ENCODE measurements at regions not wholly inside any gene's neighbourhood (a gene's known extent, or its start where the extent isn't known, plus 50 kb on each side); places are given as distances from the start of the nearest gene placed in this dataset.
"Not testable (repeated sequence)": the region's sequence is repeated elsewhere in the genome, so short reads cannot be mapped to it uniquely, and the experiment has no call there.

DNA sequence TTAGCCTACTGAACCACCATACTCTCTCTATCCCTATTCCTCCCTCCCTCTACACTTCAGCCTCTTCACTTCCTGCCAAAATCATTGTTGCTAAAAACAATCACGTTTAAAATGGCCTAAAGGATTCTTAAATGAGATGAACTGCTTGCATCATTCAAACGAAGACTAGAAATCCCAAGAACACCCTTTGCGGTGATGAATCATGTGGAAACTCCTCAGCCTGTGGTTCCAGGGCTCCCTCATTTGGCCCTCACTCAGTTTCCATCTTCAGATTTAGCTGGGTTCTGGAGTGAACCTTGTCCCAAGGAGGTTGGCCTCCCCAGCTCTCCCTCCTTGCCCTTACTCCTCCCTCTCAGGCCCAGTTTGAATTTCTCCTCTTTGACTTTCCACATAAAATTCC is 125.6 kb upstream of the CDC42EP3 start:
- no peaks in the 10 kb centered on the region for H3K27me3 ChIP-seq (ENCODE audit: control insufficient read depth, insufficient read depth, low read length)
- H3K4me3 ChIP-seq (ENCODE audit: insufficient read depth, low read depth, low read length) = no peak overlapping the region
- no peaks in the 10 kb centered on the region for H3K36me3 ChIP-seq (replicated peaks; ENCODE audit: control insufficient read depth, insufficient read depth, low read length)
- no peak for DNase-seq

DNA sequence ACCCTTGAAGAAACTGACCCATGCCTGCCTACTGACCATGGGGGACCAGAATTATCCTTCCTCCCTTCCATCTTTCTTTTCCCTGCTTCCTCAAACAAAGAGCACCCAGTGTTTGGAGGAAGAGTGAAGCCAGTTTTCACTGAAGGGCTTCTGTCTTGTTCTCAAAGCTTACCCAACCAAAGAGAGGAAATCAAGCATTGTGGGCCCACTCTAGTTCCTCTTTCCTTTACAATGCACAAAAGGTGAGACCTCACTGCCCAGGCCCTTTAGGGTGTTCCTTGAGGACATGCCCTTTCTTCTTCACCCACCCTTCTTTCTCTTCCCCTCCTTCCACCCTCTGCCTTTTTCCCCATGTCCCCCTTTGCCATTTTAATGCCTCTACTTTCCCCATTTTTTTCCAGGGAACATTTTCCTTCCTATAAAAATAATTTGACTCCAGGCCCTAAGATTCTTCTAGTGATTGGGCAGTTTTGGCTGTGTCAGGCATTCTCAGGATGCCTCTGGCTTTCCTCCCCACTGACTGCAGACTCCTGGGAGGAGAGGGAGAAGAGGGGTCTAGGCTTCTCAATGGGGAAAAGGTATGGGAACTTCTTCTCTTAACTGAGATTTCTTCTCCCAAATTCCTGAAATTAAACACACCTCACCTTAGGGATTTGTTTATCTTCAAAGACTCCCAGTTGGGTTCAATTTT is 126.6 kb upstream of the RMDN2 start:
- DNase-seq = no peak
- Histone ChIP-seq H3K36me3 (replicated peaks; ENCODE audit: control insufficient read depth, insufficient read depth, low read length) (no peaks in the 10 kb centered on the region), H3K4me3 (ENCODE audit: insufficient read depth, low read depth, low read length) (no peak overlapping the region), H3K27me3 (ENCODE audit: control insufficient read depth, insufficient read depth, low read length) (no peaks in the 10 kb centered on the region)

DNA sequence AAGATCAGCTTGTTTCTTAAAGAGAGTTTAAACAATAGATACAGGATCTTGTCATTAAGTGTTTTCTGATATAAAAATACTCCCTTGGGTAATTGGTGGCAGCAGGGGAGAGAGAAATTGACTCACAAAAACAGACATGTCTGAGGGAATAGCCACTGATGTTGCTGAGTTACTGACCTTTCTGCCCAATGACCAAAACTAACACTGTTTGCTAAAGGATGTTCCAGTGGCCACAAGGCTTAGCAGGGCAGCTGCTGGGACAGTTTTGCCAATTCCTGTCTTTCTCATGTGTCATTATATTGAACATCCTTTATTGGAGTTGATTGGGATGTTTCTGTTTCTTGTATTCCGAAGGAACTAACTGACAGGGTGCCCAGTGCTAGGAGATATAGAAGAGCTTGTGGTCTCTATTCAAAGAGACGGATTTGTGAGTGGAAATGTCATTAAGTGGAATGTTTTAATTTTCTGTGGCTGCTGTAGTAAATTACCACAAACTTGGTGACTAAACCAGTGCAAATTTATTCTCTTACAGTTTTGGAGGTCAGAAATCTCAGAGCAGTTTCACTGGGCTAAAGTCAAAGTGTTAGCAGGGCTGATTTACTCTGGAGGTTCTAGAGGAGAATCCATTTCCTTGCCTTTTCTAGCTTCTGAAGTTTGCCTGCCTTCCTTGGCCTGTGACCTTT is 124.8 kb upstream of the RMDN2 start:
- Histone ChIP-seq H3K27me3 (ENCODE audit: control insufficient read depth, insufficient read depth, low read length) (no peaks in the 10 kb centered on the region), H3K4me3 (ENCODE audit: insufficient read depth, low read depth, low read length) (no peak overlapping the region), H3K36me3 (replicated peaks; ENCODE audit: control insufficient read depth, insufficient read depth, low read length) (no peaks in the 10 kb centered on the region)
- DNase-seq = no peak

DNA sequence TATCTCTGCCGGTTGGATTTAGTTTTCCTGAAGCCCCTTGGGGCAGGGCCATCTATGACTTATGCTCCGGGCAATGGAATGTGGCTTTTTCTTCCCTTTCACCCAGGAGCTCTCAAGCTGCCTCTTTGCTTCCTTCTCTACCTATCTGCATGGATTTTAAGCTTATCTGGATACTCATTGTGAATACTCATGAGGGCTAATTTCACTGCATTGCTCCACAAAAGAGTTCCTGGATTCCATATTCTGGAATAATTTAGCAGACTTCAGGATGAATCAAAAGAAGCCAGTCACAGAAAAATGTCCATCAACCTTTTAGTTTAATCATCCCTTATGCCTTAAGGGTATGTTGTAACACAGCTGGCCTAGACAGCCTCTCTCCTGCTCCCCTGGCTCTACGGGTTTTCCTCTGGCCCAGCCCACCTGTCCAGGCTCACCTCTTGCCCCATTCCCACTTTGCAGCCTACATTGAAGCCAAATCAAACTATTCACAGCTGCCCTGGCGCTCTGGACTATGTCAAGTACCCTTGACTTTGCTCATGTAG is 122.8 kb upstream of the RMDN2 start:
- Histone ChIP-seq H3K36me3 (replicated peaks; ENCODE audit: control insufficient read depth, insufficient read depth, low read length) (no peaks in the 10 kb centered on the region), H3K27me3 (ENCODE audit: control insufficient read depth, insufficient read depth, low read length) (no peaks in the 10 kb centered on the region), H3K4me3 (ENCODE audit: insufficient read depth, low read depth, low read length) (no peak overlapping the region)
- no peak for DNase-seq

DNA sequence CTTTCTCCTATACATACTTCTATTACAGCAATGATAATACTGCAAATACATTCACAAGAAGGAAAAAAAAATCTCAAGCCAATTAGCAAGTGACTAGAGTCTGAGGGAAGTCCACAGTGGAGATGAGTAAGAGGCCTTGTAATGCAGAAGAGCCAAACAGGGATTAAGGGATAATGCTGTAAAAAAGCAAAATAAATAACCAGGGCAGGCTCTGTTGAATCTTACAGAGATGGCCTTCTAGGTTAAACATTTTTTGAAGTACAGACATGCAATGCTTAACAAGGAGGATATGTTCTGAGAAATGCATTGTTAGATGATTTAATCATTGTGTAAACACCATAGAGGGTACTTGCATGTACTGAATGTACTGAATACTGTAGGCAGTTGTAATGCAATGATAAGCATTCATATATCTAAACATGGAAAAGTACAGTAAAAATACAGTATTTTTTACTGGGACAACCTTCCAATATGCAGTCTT is 122.1 kb upstream of the RMDN2 start:
- Histone ChIP-seq H3K4me3 (ENCODE audit: insufficient read depth, low read depth, low read length) (no peak overlapping the region), H3K36me3 (replicated peaks; ENCODE audit: control insufficient read depth, insufficient read depth, low read length) (no peaks in the 10 kb centered on the region), H3K27me3 (ENCODE audit: control insufficient read depth, insufficient read depth, low read length) (no peaks in the 10 kb centered on the region)
- DNase-seq = no peak

DNA sequence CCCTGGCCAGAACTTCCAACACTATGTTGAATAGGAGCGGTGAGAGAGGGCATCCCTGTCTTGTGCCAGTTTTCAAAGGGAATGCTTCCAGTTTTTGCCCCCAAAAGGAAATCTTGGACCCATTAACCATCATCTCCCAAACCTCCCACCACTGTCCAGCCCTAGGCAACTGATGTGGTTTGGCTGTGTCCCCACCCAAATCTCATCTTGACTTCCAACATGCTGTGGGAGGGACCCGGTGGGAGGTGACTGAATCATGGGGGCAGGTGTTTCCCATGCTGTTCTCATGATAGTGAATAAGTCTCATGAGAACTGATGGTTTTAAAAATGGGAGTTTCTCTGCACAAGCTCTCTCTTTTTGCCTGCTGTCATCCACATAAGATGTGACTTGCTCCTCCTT is 119.1 kb upstream of the RMDN2 start:
- H3K4me3 ChIP-seq (ENCODE audit: insufficient read depth, low read depth, low read length); DNase-seq; H3K27me3 ChIP-seq (ENCODE audit: control insufficient read depth, insufficient read depth, low read length); H3K36me3 ChIP-seq (replicated peaks; ENCODE audit: control insufficient read depth, insufficient read depth, low read length): not testable (repeated sequence)

DNA sequence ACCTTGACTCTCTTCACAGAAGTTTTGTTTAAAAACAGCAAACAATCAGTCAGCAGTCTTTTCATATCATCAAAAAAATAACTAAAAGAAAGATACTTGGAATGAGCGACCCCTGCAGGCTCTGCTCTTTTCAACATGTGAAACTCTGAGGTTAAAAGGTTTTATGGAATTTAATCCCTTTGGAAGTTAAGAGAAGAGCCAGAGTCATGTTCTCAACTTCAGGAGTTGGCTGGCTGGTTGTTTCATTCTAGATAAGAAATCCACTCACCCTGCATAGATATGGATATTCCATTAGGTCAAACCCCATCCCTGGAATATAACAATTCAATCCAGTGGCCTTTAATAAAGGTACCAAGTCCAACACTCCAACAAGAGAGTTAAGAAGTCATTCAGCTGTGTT is 115.6 kb upstream of the RMDN2 start:
- Histone ChIP-seq H3K27me3 (ENCODE audit: control insufficient read depth, insufficient read depth, low read length) (no peaks in the 10 kb centered on the region), H3K36me3 (replicated peaks; ENCODE audit: control insufficient read depth, insufficient read depth, low read length) (no peaks in the 10 kb centered on the region), H3K4me3 (ENCODE audit: insufficient read depth, low read depth, low read length) (no peak overlapping the region)
- DNase-seq = peak; percentile 49

DNA sequence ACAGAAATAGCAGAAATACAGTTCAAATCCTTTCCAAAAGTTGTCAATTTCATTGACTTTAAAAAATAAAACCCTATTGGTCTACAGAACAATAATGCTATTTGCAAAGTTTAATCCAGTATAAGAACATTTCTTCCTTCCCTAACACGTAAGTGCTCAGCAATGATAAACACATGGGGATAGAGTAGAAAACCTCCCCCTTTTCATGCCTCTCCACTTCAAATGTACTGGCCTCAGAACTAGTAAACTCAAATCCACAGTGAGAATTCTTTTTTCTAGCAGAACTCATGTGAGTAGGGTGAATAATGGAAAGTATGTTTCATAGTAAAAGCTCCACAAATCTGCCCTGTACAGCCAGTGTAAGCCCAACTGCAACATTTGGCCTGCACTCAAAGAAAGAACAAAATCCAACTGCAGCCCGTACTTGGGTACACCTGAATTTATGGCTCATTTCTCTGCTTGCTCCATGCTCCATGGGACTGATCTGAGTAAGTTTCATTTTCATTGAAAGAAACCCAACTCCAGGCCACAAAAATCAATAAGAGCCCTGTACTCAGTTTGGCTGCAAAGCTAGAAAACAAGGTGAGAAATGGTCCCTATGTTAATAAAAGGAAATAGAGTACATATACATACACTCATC is 115.0 kb upstream of the RMDN2 start:
- no peaks in the 10 kb centered on the region for H3K27me3 ChIP-seq (ENCODE audit: control insufficient read depth, insufficient read depth, low read length)
- no peaks in the 10 kb centered on the region for H3K36me3 ChIP-seq (replicated peaks; ENCODE audit: control insufficient read depth, insufficient read depth, low read length)
- DNase-seq = no peak
- no peak overlapping the region for H3K4me3 ChIP-seq (ENCODE audit: insufficient read depth, low read depth, low read length)

DNA sequence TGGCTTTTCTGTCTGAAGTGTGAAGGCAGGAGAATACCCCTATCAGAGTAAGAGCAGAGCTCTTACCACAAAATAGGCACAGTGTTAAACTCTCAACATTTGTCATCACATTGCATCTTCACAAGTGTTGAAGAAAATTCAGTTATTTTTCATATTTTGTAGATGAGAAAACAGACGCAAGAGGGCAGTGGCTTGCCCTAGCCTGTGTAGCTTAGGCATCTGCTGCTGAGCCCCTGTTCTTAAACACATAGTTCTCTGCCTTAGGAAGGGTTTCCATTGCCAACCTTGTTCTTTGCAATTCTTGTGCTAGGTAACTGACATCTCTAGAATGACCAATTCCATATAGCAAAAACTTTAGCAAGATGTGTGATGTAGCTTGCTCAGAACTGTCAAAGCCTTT is 112.7 kb upstream of the RMDN2 start:
- no peaks in the 10 kb centered on the region for H3K27me3 ChIP-seq (ENCODE audit: control insufficient read depth, insufficient read depth, low read length)

DNA sequence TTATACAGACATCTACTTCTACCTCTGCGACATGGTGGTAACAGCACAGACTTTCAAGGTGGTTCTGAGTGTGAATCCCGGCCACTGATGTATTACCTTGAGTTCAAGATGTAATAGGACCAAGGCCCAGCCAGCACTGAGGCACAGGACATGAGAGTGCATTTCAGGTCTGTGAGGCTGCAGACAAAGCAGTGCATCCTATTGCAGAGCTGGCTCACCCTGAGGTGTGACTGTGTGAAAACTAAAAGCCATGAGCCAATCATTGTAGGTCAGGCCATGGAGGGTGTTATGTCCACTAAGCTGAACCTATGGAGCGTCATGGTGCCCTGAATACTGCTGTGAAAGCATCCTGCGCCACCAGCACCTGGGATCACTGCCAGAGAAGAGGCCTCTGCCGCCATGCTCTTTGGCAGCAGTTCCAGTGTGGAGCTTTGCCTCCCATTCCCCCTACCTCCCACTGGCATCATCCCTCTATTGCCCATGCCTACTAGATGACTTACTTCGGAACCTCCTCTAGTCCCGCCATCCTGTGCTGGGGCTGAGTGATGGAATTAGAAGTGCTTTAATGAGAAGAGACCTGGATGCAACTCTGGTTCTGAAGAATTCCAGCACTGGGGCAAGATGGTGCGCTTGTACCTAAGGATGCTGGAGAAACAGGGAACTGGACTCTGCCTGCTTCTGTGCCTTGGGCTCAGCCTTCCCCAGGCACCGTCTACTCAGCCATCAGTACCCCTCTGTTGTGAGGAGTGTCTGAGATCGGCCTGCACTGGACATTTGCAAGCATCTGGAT is 112.0 kb upstream of the RMDN2 start:
- DNase-seq = no peak
- Histone ChIP-seq H3K4me3 (ENCODE audit: insufficient read depth, low read depth, low read length) (no peak overlapping the region), H3K27me3 (ENCODE audit: control insufficient read depth, insufficient read depth, low read length) (no peaks in the 10 kb centered on the region), H3K36me3 (replicated peaks; ENCODE audit: control insufficient read depth, insufficient read depth, low read length) (no peaks in the 10 kb centered on the region)

More for the DNA sequence above, 112.7 kb upstream of the RMDN2 start:
- no peak for DNase-seq
- Histone ChIP-seq H3K36me3 (replicated peaks; ENCODE audit: control insufficient read depth, insufficient read depth, low read length) (no peaks in the 10 kb centered on the region), H3K4me3 (ENCODE audit: insufficient read depth, low read depth, low read length) (no peak overlapping the region)

DNA sequence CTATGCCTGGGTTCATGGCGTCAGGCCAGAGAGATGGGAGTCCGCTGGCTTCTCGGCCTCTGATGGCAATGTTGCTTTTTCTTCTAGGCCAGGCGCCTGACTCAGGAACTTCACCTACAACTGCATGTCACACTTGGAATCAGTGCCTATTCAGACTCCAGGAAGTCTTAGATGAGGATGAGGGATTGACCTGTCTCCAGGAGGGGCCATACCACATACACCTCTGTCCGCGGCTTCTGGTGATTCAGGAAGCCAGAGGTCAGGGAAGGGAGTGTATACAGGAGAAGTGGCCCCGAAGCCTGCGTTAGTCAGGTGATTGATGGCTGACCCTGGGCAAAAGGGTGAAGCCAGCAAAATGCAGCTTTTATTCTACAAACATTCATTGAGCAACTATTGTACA is 109.1 kb upstream of the RMDN2 start:
- no peaks in the 10 kb centered on the region for H3K27me3 ChIP-seq (ENCODE audit: control insufficient read depth, insufficient read depth, low read length)
- DNase-seq = no peak
- H3K36me3 ChIP-seq (replicated peaks; ENCODE audit: control insufficient read depth, insufficient read depth, low read length) = no peaks in the 10 kb centered on the region
- H3K4me3 ChIP-seq (ENCODE audit: insufficient read depth, low read depth, low read length) = no peak overlapping the region

DNA sequence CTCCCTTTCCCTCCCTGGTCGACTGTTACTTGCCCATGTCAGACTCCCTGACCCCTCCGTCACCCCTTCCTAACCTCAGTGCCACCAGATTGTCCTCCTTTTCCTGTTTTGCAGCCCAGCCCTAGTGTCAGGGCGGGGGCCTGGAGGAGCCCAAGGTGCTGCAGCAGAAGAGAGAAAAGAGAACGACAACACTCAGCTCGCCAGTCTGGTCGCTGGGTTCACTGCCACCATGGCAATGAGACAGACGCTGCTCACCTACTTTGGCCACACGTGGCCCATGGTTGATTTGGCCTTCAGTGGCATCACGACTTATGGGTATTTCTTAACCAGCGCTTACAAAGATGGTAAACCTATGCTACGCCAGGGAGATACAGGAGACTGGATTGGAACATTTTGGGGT is 108.4 kb upstream of the RMDN2 start:
- DNase-seq = no peak
- Histone ChIP-seq H3K27me3 (ENCODE audit: control insufficient read depth, insufficient read depth, low read length) (no peaks in the 10 kb centered on the region), H3K36me3 (replicated peaks; ENCODE audit: control insufficient read depth, insufficient read depth, low read length) (no peaks in the 10 kb centered on the region), H3K4me3 (ENCODE audit: insufficient read depth, low read depth, low read length) (no peak overlapping the region)

DNA sequence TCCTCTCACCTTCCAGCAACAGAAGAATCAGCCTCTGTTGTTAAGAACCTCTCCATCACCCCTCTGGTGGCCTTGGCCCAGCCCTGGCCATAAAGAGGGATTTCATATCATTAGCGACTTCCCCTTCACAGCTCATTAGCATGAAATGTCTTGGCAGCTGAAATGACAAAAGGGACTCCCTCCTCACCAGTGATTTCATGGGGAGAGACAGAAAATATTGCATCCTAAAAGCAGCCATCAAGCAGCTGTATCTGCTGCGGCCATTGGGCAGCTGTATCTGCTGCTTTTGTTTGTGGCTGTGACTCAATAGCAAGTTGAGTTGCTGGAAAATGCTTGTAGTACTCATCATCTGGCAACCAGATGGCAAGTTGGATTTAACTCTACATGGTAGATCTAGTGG is 105.9 kb upstream of the RMDN2 start:
- Histone ChIP-seq H3K36me3 (replicated peaks; ENCODE audit: control insufficient read depth, insufficient read depth, low read length) (no peaks in the 10 kb centered on the region), H3K27me3 (ENCODE audit: control insufficient read depth, insufficient read depth, low read length) (no peaks in the 10 kb centered on the region), H3K4me3 (ENCODE audit: insufficient read depth, low read depth, low read length) (no peak overlapping the region)
- DNase-seq = no peak

DNA sequence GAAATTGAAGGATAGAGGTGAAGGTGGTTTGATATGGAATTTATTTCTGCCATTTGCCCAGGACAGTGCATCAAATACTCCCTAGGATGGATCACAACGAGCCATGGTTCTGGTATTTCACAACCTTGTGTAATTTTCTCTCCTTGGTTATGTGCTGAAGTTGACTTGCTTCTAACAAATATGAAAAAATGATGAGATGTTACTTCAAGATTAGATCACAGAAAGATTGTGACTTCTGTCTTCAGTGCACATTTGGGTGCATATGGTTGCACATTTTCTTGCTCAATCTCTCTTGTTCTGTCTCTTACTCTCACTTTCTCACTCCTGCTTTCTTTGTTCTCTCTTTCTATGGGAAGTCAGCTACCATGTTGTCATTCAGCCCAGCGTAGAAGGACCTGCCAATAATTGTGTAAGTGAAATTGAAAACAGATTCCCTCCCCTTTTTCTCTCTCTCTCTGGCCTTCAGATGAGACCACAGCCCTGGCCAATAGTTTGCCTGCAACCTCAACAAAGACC is 104.6 kb upstream of the RMDN2 start:
- DNase-seq = no peak
- H3K4me3 ChIP-seq (ENCODE audit: insufficient read depth, low read depth, low read length) = no peak overlapping the region
- H3K27me3 ChIP-seq (ENCODE audit: control insufficient read depth, insufficient read depth, low read length) = no peaks in the 10 kb centered on the region
- H3K36me3 ChIP-seq (replicated peaks; ENCODE audit: control insufficient read depth, insufficient read depth, low read length) = no peaks in the 10 kb centered on the region

Data from H7 (cell line).